Ascending aorta (tissue), 2 donors: ENCODE measurements at regions not wholly inside any gene's neighbourhood (a gene's known extent, or its start where the extent isn't known, plus 50 kb on each side); places are given as distances from the start of the nearest gene placed in this dataset.
A peak's percentile ranks its signal among the peaks of the same experiment; 100 is the strongest.

Experiments used
- DNase-seq, 2 donors: peaks; one replicate each; pipeline ENCODE4 v3.0.0-alpha.2; 2019; ENCODE audit warnings: low spot score in 2 of 2
- H3K27ac ChIP-seq, 2 donors: fragments of 200-600 bp; sonication (generic); one replicate each; pipeline ENCODE4 v1.5.1; 2016 to 2017; ENCODE audit warnings: mild to moderate bottlenecking in 1 of 2
- H3K27me3 ChIP-seq: fragments of 200-600 bp; sonication (generic); one replicate; pipeline ENCODE4 v1.5.1; 2017
- H3K36me3 ChIP-seq, 2 donors: fragments of 200-600 bp; sonication (generic); one replicate each; pipeline ENCODE4 v1.5.1; 2016
- H3K4me1 ChIP-seq, 2 donors: fragments of 200-600 bp; sonication (generic); one replicate each; pipeline ENCODE4 v1.5.1; 2016 to 2017; ENCODE audit warnings: mild to moderate bottlenecking in 1 of 2
- H3K4me3 ChIP-seq, 2 donors: fragments of 200-600 bp; sonication (generic); one replicate each; pipeline ENCODE4 v1.5.1; 2016 to 2017; ENCODE audit warnings: mild to moderate bottlenecking in 1 of 2
- H3K9me3 ChIP-seq, 2 donors: fragments of 200-600 bp; sonication (generic); one replicate each; pipeline ENCODE4 v1.5.1; 2016
- CTCF ChIP-seq, 3 experiments: fragments of 200-600 bp in 2 of 3; fragments of 450-650 bp in 1 of 3; sonication (generic) in 2 of 3; IDR thresholded peaks; one replicate each; pipeline ENCODE4 v1.5.1; 2016 to 2019; ENCODE audit warnings: antibody characterized with exemption in 3 of 3, mild to moderate bottlenecking in 1 of 3, moderate library complexity in 1 of 3
- intact Hi-C: fragments of 100-400 bp; cut with DNase I; formaldehyde crosslinking; loops from one replicate; pipeline ENCODE4 v1.15.1; 2023

GRCh38 chr3:124140746-124141145 lies 148.8 kb upstream of the ROPN1 start:
- intact Hi-C loops: no loop called here
- H3K4me1 ChIP-seq: peaks cover 17 to 64% of the 10 kb centered on the region in 2 donors
- DNase-seq: no peak
- no peak overlapping the region for H3K4me3 ChIP-seq
- H3K9me3 ChIP-seq: no peaks in the 10 kb centered on the region
- no peaks in the 10 kb centered on the region for H3K36me3 ChIP-seq
- peak overlapping the region; percentile 54 to 60 for H3K27ac ChIP-seq
- no peak for TF ChIP-seq CTCF (IDR thresholded peaks at IDR 0.05)
- H3K27me3 ChIP-seq: no peaks in the 10 kb centered on the region

GRCh38 chr3:124142389-124142970 lies 150.6 kb upstream of the ROPN1 start:
- no peak for DNase-seq
- H3K4me1 ChIP-seq: peaks cover 17 to 54% of the 10 kb centered on the region in 2 donors
- TF ChIP-seq CTCF (IDR thresholded peaks at IDR 0.05): no peak
- H3K27ac ChIP-seq: peak overlapping the region; percentile 30 to 56
- H3K36me3 ChIP-seq: no peaks in the 10 kb centered on the region
- H3K4me3 ChIP-seq: no peak overlapping the region
- no peaks in the 10 kb centered on the region for H3K27me3 ChIP-seq
- intact Hi-C loops: no loop called here
- no peaks in the 10 kb centered on the region for H3K9me3 ChIP-seq

- Histone ChIP-seq H3K4me1 (peaks cover 17 to 49% of the 10 kb centered on the region in 2 donors), H3K9me3 (no peaks in the 10 kb centered on the region), H3K4me3 (no peak overlapping the region), H3K27ac (peak overlapping the region in 1 of 2 donors; percentile 56), H3K36me3 (no peaks in the 10 kb centered on the region), H3K27me3 (no peaks in the 10 kb centered on the region)
- intact Hi-C loops: no loop called here
- no peak for TF ChIP-seq CTCF (IDR thresholded peaks at IDR 0.05)
- no peak for DNase-seq
Measured at GRCh38 chr3:124143047-124143446, 151.1 kb upstream of the ROPN1 start.

- intact Hi-C loops: no loop called here
- no peak for TF ChIP-seq CTCF (IDR thresholded peaks at IDR 0.05)
- Histone ChIP-seq H3K27me3 (no peaks in the 10 kb centered on the region), H3K4me3 (no peak overlapping the region), H3K4me1 (peaks cover 17 to 50% of the 10 kb centered on the region in 2 donors), H3K9me3 (no peaks in the 10 kb centered on the region), H3K36me3 (no peaks in the 10 kb centered on the region), H3K27ac (peak overlapping the region; percentile 41 to 56)
- no peak for DNase-seq
Measured at GRCh38 chr3:124144035-124144814, 152.3 kb upstream of the ROPN1 start.

- peaks cover 9 to 32% of the 10 kb centered on the region in 2 donors for H3K4me1 ChIP-seq
- no peaks in the 10 kb centered on the region for H3K9me3 ChIP-seq
- intact Hi-C loops: no loop called here
- H3K36me3 ChIP-seq: no peaks in the 10 kb centered on the region
- no peak overlapping the region for H3K4me3 ChIP-seq
- TF ChIP-seq CTCF (IDR thresholded peaks at IDR 0.05): no peak
- H3K27me3 ChIP-seq: no peaks in the 10 kb centered on the region
- DNase-seq: no peak
- H3K27ac ChIP-seq: peak overlapping the region in 1 of 2 donors; percentile 1
Measured at GRCh38 chr3:124147429-124147828, 155.5 kb upstream of the ROPN1 start.
